A204.1 (cell line): ENCODE measurements at regions not wholly inside any gene's neighbourhood (a gene's known extent, or its start where the extent isn't known, plus 50 kb on each side); places are given as distances from the start of the nearest gene placed in this dataset.

ENCODE experiments used
- FAIRE-seq: peaks from 2 replicates; lab custom pipeline; 2012; peaks lifted over from hg19 to GRCh38; lab: Jason Lieb, UNC

- no peak for FAIRE-seq
Measured at GRCh38 chr1:170460414-170461155, 71.4 kb upstream of the GORAB start.

GRCh38 chr1:170461291-170461747 lies 70.6 kb upstream of the GORAB start:
- FAIRE-seq = no peak

GRCh38 chr1:170461762-170462384 lies 70.1 kb upstream of the GORAB start:
- no peak for FAIRE-seq

- FAIRE-seq = no peak
Measured at GRCh38 chr1:170470121-170470520, 61.8 kb upstream of the GORAB start.

- FAIRE-seq = no peak
Measured at GRCh38 chr1:170471398-170472053, 60.4 kb upstream of the GORAB start.

- FAIRE-seq = no peak
Measured at GRCh38 chr1:170481000-170481399, 51.0 kb upstream of the GORAB start.
